WTC11 (cell line): ENCODE measurements at regions not wholly inside any gene's neighbourhood (a gene's known extent, or its start where the extent isn't known, plus 50 kb on each side); places are given as distances from the start of the nearest gene placed in this dataset.

ENCODE experiments used
- ATAC-seq: fragments of 200-7000 bp; cut with Tn5 transposase; 2 replicates; pipeline ENCODE4 v1.10.0; 2021; ENCODE audit warnings: mild to moderate bottlenecking, moderate library complexity
- CTCF ChIA-PET: fragments of 300-600 bp; sonication (Branson Sonifier 250); formaldehyde crosslinking; loops from one replicate; lab custom pipeline; 2021; ENCODE audit warnings: antibody characterized with exemption; lab: Charles Lee
- POLR2A ChIA-PET: fragments of 350-600 bp; sonication (Branson Sonifier 250); formaldehyde crosslinking; loops from one replicate; lab custom pipeline; 2021; ENCODE audit warnings: antibody characterized with exemption; lab: Charles Lee
- DNase-seq: peaks from one replicate; pipeline ENCODE4 v3.0.0; 2021; ENCODE audit warnings: low spot score
- H3K27ac Mint-ChIP-seq: 2 replicates; pipeline ENCODE4 v1.8.0; 2021; ENCODE audit warnings: mixed read lengths
- H3K27me3 Mint-ChIP-seq: 2 replicates; pipeline ENCODE4 v1.8.0; 2021; ENCODE audit warnings: low read depth, mild to moderate bottlenecking, moderate library complexity, mixed read lengths
- H3K36me3 Mint-ChIP-seq: 2 replicates; pipeline ENCODE4 v1.8.0; 2021; ENCODE audit warnings: mixed read lengths
- H3K4me1 Mint-ChIP-seq: 2 replicates; pipeline ENCODE4 v1.8.0; 2022; ENCODE audit warnings: mixed read lengths
- H3K4me3 Mint-ChIP-seq: 2 replicates; pipeline ENCODE4 v1.8.0; 2021; ENCODE audit warnings: mild to moderate bottlenecking, moderate library complexity, mixed read lengths
- H3K9me3 Mint-ChIP-seq: 2 replicates; pipeline ENCODE4 v1.8.0; 2021; ENCODE audit warnings: mixed read lengths
- EMX1 ChIP-seq: fragments of 250-450 bp; sonication (Bioruptor Pico); IDR thresholded peaks from 2 replicates; pipeline ENCODE4 v1.8.0; 2021; ENCODE audit warnings: mild to moderate bottlenecking
- JAZF1 ChIP-seq: fragments of 250-450 bp; sonication (Bioruptor Pico); IDR thresholded peaks from 2 replicates; pipeline ENCODE4 v1.9.0; 2021; ENCODE audit warnings: moderate library complexity, mild to moderate bottlenecking, inconsistent platforms
- KAT7 ChIP-seq: sonication (generic); formaldehyde crosslinking; IDR thresholded peaks from 2 replicates; pipeline ENCODE4 v1.8.1; 2023; ENCODE audit warnings: missing genetic modification reagents, mild to moderate bottlenecking, borderline replicate concordance
- NR2C2 ChIP-seq: sonication (generic); formaldehyde crosslinking; IDR thresholded peaks from 2 replicates; pipeline ENCODE4 v1.8.0; 2022; ENCODE audit warnings: mild to moderate bottlenecking, missing genetic modification reagents
- OVOL2 ChIP-seq: fragments of 250-450 bp; sonication (Bioruptor Pico); IDR thresholded peaks from 2 replicates; pipeline ENCODE4 v1.9.0; 2021; ENCODE audit warnings: mild to moderate bottlenecking, borderline replicate concordance
- SP1 ChIP-seq: sonication (generic); formaldehyde crosslinking; conservative IDR thresholded peaks from 2 replicates; pipeline ENCODE4 v1.8.1; 2022; ENCODE audit warnings: missing genetic modification reagents
- TCF7 ChIP-seq: sonication (generic); formaldehyde crosslinking; IDR thresholded peaks from 2 replicates; pipeline ENCODE4 v1.8.0; 2022; ENCODE audit warnings: mild to moderate bottlenecking, low read depth, missing genetic modification reagents, moderate library complexity
- TEAD1 ChIP-seq: sonication (generic); formaldehyde crosslinking; IDR thresholded peaks from 2 replicates; pipeline ENCODE4 v1.8.0; 2022; ENCODE audit warnings: mild to moderate bottlenecking, missing genetic modification reagents
- ZBTB21 ChIP-seq: sonication (generic); formaldehyde crosslinking; IDR thresholded peaks from 2 replicates; pipeline ENCODE4 v1.8.1; 2023; ENCODE audit warnings: mild to moderate bottlenecking, missing genetic modification reagents, borderline replicate concordance
- ZNF219 ChIP-seq: sonication (generic); formaldehyde crosslinking; IDR thresholded peaks from 2 replicates; pipeline ENCODE4 v1.8.0; 2023; ENCODE audit warnings: missing genetic modification reagents, mild to moderate bottlenecking, borderline replicate concordance
- ZNF317 ChIP-seq: sonication (generic); formaldehyde crosslinking; IDR thresholded peaks from 2 replicates; pipeline ENCODE4 v1.8.1; 2023; ENCODE audit warnings: low read depth, mild to moderate bottlenecking, moderate library complexity, missing genetic modification reagents, borderline replicate concordance
- ZNF671 ChIP-seq: fragments of 250-450 bp; sonication (Bioruptor Pico); IDR thresholded peaks from 2 replicates; pipeline ENCODE4 v1.8.0; 2021; ENCODE audit warnings: mild to moderate bottlenecking
- TF ChIP-seq, protein P1 (sequence below): sonication (generic); formaldehyde crosslinking; IDR thresholded peaks from 2 replicates; pipeline ENCODE4 v1.8.1; 2022; ENCODE audit warnings: low read depth, missing genetic modification reagents, borderline replicate concordance
- TF ChIP-seq, protein P2 (sequence below): sonication (generic); formaldehyde crosslinking; conservative IDR thresholded peaks from 2 replicates; pipeline ENCODE4 v1.8.1; 2023; ENCODE audit warnings: mild to moderate bottlenecking, low read depth, missing genetic modification reagents, moderate library complexity
- TF ChIP-seq, protein P3 (sequence below): fragments of 250-450 bp; sonication (Bioruptor Pico); conservative IDR thresholded peaks from 2 replicates; pipeline ENCODE4 v1.9.0; 2021; ENCODE audit warnings: mild to moderate bottlenecking
- TF ChIP-seq, protein P4 (sequence below): sonication (generic); formaldehyde crosslinking; IDR thresholded peaks from 2 replicates; pipeline ENCODE4 v1.8.1; 2022; ENCODE audit warnings: missing genetic modification reagents, borderline replicate concordance
- TF ChIP-seq, protein P5 (sequence below): fragments of 250-450 bp; sonication (Bioruptor Pico); IDR thresholded peaks from 2 replicates; pipeline ENCODE4 v1.9.0; 2021; ENCODE audit warnings: moderate library complexity, mild to moderate bottlenecking, inconsistent platforms, borderline replicate concordance
- TF ChIP-seq, protein P6 (sequence below): sonication (generic); formaldehyde crosslinking; IDR thresholded peaks from 2 replicates; pipeline ENCODE4 v1.8.0; 2023; ENCODE audit warnings: missing genetic modification reagents, mild to moderate bottlenecking, borderline replicate concordance
- TF ChIP-seq, protein P7 (sequence below): sonication (generic); formaldehyde crosslinking; IDR thresholded peaks from 2 replicates; pipeline ENCODE4 v1.8.1; 2023; ENCODE audit warnings: mild to moderate bottlenecking, moderate library complexity, missing genetic modification reagents

DNA sequence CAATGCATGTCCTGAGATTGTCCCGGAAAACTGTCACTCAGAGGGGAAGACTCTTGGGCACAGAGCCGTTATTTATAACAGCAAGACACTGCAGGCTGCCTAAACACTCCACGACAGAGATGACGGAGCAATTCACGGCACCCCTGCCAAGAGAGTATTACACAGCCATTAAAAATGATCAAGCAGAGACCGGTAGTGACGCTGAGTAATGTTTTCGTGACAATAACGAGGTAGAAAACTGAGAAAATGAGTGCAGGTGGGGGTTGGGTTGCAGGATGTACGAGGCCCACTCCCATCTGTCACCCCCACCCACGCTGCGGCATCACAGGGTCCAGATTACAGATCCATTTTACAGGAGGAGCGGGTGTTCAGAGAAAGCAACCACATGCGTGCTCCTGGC, 58.9 kb upstream of the LINGO1 start:
- DNase-seq: no peak
- Mint-ChIP-seq H3K4me1 (peaks cover 2% of the 10 kb centered on the region; the same call in 1 of the 2 replicates), H3K9me3 (no peaks in the 10 kb centered on the region), H3K27me3 (no peaks in the 10 kb centered on the region), H3K27ac (no peak overlapping the region), H3K36me3 (no peaks in the 10 kb centered on the region), H3K4me3 (no peak overlapping the region)
- CTCF ChIA-PET: no interaction called here
- POLR2A ChIA-PET: no interaction called here
- no peak for ATAC-seq
- TF ChIP-seq ZNF671 (CRISPR knock-in tag): no peak
- no peak for TF ChIP-seq EMX1 (CRISPR knock-in tag)
- no peak for TF ChIP-seq OVOL2 (CRISPR knock-in tag)
- no peak for TF ChIP-seq ZNF219
- no peak for TF ChIP-seq NR2C2 (CRISPR knock-in tag)
- TF ChIP-seq, protein P1, sequence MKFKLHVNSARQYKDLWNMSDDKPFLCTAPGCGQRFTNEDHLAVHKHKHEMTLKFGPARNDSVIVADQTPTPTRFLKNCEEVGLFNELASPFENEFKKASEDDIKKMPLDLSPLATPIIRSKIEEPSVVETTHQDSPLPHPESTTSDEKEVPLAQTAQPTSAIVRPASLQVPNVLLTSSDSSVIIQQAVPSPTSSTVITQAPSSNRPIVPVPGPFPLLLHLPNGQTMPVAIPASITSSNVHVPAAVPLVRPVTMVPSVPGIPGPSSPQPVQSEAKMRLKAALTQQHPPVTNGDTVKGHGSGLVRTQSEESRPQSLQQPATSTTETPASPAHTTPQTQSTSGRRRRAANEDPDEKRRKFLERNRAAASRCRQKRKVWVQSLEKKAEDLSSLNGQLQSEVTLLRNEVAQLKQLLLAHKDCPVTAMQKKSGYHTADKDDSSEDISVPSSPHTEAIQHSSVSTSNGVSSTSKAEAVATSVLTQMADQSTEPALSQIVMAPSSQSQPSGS (CRISPR knock-in tag): no peak
- no peak for TF ChIP-seq TEAD1

DNA sequence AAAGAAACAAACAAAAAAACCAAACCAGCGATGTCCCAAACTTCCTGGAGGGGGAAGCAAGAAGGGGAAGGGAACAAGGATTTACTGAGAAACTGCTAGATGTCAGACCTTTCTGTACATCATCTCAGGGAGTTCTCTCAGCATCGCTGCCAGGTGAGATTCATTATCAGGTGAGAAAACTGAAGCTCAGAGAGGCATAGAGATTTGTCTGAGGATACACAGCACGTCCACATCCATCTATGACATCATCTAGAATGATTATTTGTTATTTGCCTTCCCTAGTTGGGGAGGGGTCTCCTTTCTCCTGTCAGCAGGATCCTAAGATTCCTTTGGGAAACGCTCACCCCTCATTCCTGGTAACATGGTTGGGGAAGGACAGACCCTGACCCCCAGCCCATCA, 57.1 kb upstream of the LINGO1 start:
- ChIA-PET CTCF (interaction anchor here (0.8 kb wide), 1 partner anchor 57 kb away, joined by 3 read pairs; the partner anchor contains the start of gene LINGO1), POLR2A (interaction anchor here (0.6 kb wide), 1 partner anchor 1983 kb away, joined by 5 read pairs; no protein-coding TSS in a partner anchor)
- Mint-ChIP-seq H3K36me3 (no peaks in the 10 kb centered on the region), H3K4me3 (no peak overlapping the region), H3K27me3 (no peaks in the 10 kb centered on the region), H3K9me3 (no peaks in the 10 kb centered on the region), H3K27ac (no peak overlapping the region), H3K4me1 (peaks cover 2% of the 10 kb centered on the region; the same call in 1 of the 2 replicates)
- DNase-seq (no peak), ATAC-seq (no peak)
- TF ChIP-seq, protein P2, sequence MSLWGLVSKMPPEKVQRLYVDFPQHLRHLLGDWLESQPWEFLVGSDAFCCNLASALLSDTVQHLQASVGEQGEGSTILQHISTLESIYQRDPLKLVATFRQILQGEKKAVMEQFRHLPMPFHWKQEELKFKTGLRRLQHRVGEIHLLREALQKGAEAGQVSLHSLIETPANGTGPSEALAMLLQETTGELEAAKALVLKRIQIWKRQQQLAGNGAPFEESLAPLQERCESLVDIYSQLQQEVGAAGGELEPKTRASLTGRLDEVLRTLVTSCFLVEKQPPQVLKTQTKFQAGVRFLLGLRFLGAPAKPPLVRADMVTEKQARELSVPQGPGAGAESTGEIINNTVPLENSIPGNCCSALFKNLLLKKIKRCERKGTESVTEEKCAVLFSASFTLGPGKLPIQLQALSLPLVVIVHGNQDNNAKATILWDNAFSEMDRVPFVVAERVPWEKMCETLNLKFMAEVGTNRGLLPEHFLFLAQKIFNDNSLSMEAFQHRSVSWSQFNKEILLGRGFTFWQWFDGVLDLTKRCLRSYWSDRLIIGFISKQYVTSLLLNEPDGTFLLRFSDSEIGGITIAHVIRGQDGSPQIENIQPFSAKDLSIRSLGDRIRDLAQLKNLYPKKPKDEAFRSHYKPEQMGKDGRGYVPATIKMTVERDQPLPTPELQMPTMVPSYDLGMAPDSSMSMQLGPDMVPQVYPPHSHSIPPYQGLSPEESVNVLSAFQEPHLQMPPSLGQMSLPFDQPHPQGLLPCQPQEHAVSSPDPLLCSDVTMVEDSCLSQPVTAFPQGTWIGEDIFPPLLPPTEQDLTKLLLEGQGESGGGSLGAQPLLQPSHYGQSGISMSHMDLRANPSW (CRISPR knock-in tag): no peak
- no peak for TF ChIP-seq JAZF1 (CRISPR knock-in tag)
- TF ChIP-seq, protein P3, sequence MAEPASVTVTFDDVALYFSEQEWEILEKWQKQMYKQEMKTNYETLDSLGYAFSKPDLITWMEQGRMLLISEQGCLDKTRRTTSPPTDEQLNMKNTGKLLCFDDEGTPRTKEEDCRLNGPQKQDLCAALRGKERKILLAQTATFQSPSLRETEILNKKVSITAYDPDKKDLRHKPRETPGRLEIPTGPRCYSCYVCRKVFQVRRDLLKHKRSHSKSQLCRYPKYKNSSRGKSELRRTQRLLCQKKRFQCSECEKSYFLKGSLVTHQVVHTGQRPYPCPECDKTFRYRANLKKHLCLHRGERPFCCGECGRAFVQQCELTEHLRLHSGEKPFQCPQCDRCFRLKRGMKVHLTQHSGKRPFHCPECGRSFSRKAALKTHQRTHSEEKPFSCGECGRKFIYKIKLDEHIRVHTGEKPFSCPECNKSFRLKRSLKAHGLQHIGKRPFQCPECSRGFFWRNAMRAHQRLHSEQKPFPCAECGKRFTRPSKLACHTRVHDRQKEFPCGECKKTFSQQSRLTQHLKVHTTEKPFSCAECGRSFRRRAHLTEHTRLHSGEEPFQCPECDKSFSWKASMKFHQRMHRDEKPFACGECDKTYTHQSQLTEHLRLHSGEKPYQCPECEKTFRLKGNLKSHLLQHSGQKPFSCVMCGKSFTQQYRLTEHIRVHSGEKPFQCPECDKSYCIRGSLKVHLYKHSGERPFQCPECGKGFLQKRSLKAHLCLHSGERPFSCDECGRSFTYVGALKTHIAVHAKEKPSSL (CRISPR knock-in tag): no peak
- TF ChIP-seq TCF7: no peak
- TF ChIP-seq, protein P4, sequence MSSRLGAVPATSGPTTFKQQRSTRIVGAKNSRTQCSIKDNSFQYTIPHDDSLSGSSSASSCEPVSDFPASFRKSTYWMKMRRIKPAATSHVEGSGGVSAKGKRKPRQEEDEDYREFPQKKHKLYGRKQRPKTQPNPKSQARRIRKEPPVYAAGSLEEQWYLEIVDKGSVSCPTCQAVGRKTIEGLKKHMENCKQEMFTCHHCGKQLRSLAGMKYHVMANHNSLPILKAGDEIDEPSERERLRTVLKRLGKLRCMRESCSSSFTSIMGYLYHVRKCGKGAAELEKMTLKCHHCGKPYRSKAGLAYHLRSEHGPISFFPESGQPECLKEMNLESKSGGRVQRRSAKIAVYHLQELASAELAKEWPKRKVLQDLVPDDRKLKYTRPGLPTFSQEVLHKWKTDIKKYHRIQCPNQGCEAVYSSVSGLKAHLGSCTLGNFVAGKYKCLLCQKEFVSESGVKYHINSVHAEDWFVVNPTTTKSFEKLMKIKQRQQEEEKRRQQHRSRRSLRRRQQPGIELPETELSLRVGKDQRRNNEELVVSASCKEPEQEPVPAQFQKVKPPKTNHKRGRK (CRISPR knock-in tag): no peak
- no peak for TF ChIP-seq ZNF317 (CRISPR knock-in tag)
- TF ChIP-seq, protein P5, sequence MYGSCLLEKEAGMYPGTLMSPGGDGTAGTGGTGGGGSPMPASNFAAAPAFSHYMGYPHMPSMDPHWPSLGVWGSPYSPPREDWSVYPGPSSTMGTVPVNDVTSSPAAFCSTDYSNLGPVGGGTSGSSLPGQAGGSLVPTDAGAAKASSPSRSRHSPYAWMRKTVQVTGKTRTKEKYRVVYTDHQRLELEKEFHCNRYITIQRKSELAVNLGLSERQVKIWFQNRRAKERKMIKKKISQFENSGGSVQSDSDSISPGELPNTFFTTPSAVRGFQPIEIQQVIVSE (CRISPR knock-in tag): no peak
- TF ChIP-seq TEAD1: no peak
- TF ChIP-seq, protein P6, sequence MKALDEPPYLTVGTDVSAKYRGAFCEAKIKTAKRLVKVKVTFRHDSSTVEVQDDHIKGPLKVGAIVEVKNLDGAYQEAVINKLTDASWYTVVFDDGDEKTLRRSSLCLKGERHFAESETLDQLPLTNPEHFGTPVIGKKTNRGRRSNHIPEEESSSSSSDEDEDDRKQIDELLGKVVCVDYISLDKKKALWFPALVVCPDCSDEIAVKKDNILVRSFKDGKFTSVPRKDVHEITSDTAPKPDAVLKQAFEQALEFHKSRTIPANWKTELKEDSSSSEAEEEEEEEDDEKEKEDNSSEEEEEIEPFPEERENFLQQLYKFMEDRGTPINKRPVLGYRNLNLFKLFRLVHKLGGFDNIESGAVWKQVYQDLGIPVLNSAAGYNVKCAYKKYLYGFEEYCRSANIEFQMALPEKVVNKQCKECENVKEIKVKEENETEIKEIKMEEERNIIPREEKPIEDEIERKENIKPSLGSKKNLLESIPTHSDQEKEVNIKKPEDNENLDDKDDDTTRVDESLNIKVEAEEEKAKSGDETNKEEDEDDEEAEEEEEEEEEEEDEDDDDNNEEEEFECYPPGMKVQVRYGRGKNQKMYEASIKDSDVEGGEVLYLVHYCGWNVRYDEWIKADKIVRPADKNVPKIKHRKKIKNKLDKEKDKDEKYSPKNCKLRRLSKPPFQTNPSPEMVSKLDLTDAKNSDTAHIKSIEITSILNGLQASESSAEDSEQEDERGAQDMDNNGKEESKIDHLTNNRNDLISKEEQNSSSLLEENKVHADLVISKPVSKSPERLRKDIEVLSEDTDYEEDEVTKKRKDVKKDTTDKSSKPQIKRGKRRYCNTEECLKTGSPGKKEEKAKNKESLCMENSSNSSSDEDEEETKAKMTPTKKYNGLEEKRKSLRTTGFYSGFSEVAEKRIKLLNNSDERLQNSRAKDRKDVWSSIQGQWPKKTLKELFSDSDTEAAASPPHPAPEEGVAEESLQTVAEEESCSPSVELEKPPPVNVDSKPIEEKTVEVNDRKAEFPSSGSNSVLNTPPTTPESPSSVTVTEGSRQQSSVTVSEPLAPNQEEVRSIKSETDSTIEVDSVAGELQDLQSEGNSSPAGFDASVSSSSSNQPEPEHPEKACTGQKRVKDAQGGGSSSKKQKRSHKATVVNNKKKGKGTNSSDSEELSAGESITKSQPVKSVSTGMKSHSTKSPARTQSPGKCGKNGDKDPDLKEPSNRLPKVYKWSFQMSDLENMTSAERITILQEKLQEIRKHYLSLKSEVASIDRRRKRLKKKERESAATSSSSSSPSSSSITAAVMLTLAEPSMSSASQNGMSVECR: no peak
- TF ChIP-seq KAT7 (CRISPR knock-in tag): no peak
- no peak for TF ChIP-seq NR2C2 (CRISPR knock-in tag)
- TF ChIP-seq, protein P7, sequence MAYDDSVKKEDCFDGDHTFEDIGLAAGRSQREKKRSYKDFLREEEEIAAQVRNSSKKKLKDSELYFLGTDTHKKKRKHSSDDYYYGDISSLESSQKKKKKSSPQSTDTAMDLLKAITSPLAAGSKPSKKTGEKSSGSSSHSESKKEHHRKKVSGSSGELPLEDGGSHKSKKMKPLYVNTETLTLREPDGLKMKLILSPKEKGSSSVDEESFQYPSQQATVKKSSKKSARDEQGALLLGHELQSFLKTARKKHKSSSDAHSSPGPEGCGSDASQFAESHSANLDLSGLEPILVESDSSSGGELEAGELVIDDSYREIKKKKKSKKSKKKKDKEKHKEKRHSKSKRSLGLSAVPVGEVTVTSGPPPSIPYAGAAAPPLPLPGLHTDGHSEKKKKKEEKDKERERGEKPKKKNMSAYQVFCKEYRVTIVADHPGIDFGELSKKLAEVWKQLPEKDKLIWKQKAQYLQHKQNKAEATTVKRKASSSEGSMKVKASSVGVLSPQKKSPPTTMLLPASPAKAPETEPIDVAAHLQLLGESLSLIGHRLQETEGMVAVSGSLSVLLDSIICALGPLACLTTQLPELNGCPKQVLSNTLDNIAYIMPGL (CRISPR knock-in tag): no peak
- no peak for TF ChIP-seq ZBTB21 (CRISPR knock-in tag)
- TF ChIP-seq SP1 (CRISPR knock-in tag): no peak
